ENCODE measurements at regions not wholly inside any gene's neighbourhood (a gene's known extent, or its start where the extent isn't known, plus 50 kb on each side); places are given as distances from the start of the nearest gene placed in this dataset.

DNA sequence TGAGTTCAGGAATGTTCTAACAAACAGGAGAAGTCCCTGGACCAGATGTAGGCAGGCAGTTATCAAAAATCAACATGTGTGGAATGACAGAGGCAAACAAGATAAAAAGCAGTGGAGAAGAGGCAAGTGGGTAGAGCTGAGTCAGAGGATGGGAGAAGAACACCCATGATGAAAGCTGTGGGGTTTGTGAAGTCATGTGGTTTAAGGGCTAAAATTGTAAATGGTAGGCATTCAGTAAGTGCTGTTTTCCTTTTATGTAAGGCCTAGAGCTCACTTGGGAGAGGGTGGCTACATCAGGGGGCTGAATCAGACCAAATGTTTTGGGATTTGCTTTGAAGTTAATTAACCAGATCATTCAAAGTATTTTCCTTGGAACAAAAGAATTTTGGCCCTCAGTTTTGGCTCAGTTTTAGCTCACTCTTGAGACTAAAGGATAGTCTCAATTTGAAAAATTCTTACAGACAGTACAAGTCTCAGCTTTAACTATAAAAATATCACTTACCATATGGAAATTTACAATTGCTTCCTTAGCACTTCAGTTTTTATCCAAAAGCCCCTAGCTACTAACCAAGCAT is 114.5 kb upstream of the PCDH7 start:
- TF ChIP-seq, protein P1, sequence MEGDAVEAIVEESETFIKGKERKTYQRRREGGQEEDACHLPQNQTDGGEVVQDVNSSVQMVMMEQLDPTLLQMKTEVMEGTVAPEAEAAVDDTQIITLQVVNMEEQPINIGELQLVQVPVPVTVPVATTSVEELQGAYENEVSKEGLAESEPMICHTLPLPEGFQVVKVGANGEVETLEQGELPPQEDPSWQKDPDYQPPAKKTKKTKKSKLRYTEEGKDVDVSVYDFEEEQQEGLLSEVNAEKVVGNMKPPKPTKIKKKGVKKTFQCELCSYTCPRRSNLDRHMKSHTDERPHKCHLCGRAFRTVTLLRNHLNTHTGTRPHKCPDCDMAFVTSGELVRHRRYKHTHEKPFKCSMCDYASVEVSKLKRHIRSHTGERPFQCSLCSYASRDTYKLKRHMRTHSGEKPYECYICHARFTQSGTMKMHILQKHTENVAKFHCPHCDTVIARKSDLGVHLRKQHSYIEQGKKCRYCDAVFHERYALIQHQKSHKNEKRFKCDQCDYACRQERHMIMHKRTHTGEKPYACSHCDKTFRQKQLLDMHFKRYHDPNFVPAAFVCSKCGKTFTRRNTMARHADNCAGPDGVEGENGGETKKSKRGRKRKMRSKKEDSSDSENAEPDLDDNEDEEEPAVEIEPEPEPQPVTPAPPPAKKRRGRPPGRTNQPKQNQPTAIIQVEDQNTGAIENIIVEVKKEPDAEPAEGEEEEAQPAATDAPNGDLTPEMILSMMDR (IDR thresholded peaks at IDR 0.05; ENCODE audit: extremely low read depth in 1 of 2, insufficient read depth in 1 of 2, low read depth in 1 of 2, low read length in 2 of 2), result no peak
- TF ChIP-seq GATA2 (IDR thresholded peaks at IDR 0.05; ENCODE audit: insufficient read depth, insufficient read length, low read depth, low read length) (no peak), EZH2 (IDR thresholded peaks at IDR 0.05; ENCODE audit: borderline replicate concordance, low read depth, low read length, severe bottlenecking) (no peak), POLR2AphosphoS5 (IDR thresholded peaks at IDR 0.05; ENCODE audit: insufficient read depth, low read depth, low read length) (no peak)

Data from endothelial cell of umbilical vein (primary cell).